Natural killer cell (primary cell): ENCODE measurements at regions not wholly inside any gene's neighbourhood (a gene's known extent, or its start where the extent isn't known, plus 50 kb on each side); places are given as distances from the start of the nearest gene placed in this dataset.

Experiments
- ATAC-seq, 3 donors: fragments of 150-1000 bp in 2 of 3; fragments of 200-7000 bp in 1 of 3; cut with Tn5 transposase; 1 replicate in 1 of 3; 2 replicates in 2 of 3; pipeline ENCODE4 v1.10.0; 2021; ENCODE audit warnings: mild to moderate bottlenecking in 2 of 3, moderate library complexity in 2 of 3
- DNase-seq, 2 donors: peaks; one replicate each; pipeline versions ENCODE4 v3.0.0 to v3.0.0-alpha.2; 2013 to 2021; ENCODE audit warnings: mixed read lengths in 1 of 2
- H3K27ac ChIP-seq: one replicate; pipeline ENCODE4 v1.5.1; 2013; ENCODE audit warnings: mild to moderate bottlenecking, low read length
- H3K27me3 ChIP-seq: one replicate; pipeline ENCODE4 v1.6.1; 2013; ENCODE audit warnings: low read length; ENCODE audit not compliant: control insufficient read depth, insufficient read depth
- H3K36me3 ChIP-seq: one replicate; pipeline ENCODE4 v1.6.1; 2013; ENCODE audit warnings: low read length; ENCODE audit not compliant: control insufficient read depth, insufficient read depth
- H3K4me1 ChIP-seq: one replicate; pipeline ENCODE4 v1.6.1; 2013; ENCODE audit warnings: low read length; ENCODE audit not compliant: control insufficient read depth, insufficient read depth
- H3K4me3 ChIP-seq: one replicate; pipeline ENCODE4 v1.5.1; 2013; ENCODE audit warnings: low read length
- H3K9me3 ChIP-seq: one replicate; pipeline ENCODE4 v1.6.1; 2013; ENCODE audit warnings: low read length; ENCODE audit not compliant: control insufficient read depth, insufficient read depth
- H3K27ac Mint-ChIP-seq, 2 donors: one replicate each; pipeline ENCODE4 v1.8.0; 2022; ENCODE audit warnings: mild to moderate bottlenecking in 2 of 2, mixed read lengths in 2 of 2, moderate library complexity in 1 of 2
- H3K27me3 Mint-ChIP-seq, 2 donors: one replicate each; pipeline ENCODE4 v1.8.0; 2022; ENCODE audit warnings: low read depth in 2 of 2, mixed read lengths in 2 of 2
- H3K36me3 Mint-ChIP-seq: one replicate; pipeline ENCODE4 v1.8.0; 2022; ENCODE audit warnings: mixed read lengths
- H3K4me1 Mint-ChIP-seq, 2 donors: one replicate each; pipeline ENCODE4 v1.8.0; 2022; ENCODE audit warnings: mixed read lengths in 2 of 2
- H3K4me3 Mint-ChIP-seq: one replicate; pipeline ENCODE4 v1.8.0; 2022; ENCODE audit warnings: mild to moderate bottlenecking, moderate library complexity, mixed read lengths
- H3K9me3 Mint-ChIP-seq, 2 donors: one replicate each; pipeline ENCODE4 v1.8.0; 2022; ENCODE audit warnings: mixed read lengths in 2 of 2
- WGBS: methylation state at CpG from one replicate; pipeline ENCODE4 v1.1.7; 2013; ENCODE audit warnings: missing lambda C conversion rate; ENCODE audit not compliant: insufficient coverage; 5-methylcytosine and 5-hydroxymethylcytosine counted together
- intact Hi-C: fragments of 100-400 bp; cut with micrococcal nuclease; formaldehyde crosslinking; loops from one replicate; pipeline ENCODE4 v1.14.2; 2022
- TF ChIP-seq, protein P1 (sequence below): fragments of 200-600 bp; IDR thresholded peaks from one replicate; pipeline ENCODE4 v1.8.0; 2022; ENCODE audit warnings: antibody characterized with exemption

DNA sequence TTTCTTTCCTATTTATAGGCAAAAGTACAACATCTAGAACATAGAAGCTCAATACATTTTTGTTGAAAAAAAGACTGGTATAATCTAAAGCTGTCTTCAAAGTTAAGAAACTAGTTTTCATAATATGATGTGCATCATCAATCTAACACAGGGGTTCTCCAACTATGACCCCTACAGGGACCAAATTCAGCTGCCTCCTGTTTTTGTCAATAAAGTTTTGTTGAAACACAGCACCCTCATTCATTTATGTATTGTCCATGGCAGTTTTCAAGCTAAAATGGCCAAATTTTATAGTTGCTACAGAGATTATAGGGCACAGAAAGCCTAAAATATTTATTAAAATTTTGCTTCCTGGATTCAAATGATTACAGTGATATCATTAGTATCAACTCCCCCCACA, 452.9 kb downstream of the CCER1 start:
- Mint-ChIP-seq H3K9me3 (peaks cover 8 to 11% of the 10 kb centered on the region in 2 donors), H3K36me3 (no peaks in the 10 kb centered on the region), H3K4me1 (no peaks in the 10 kb centered on the region), H3K27me3 (no peaks in the 10 kb centered on the region), H3K4me3 (no peak overlapping the region), H3K27ac (no peak overlapping the region)
- Histone ChIP-seq H3K4me1 (no peaks in the 10 kb centered on the region), H3K36me3 (no peaks in the 10 kb centered on the region), H3K9me3 (no peaks in the 10 kb centered on the region), H3K4me3 (no peak overlapping the region), H3K27ac (no peak overlapping the region), H3K27me3 (no peaks in the 10 kb centered on the region)
- TF ChIP-seq, protein P1, sequence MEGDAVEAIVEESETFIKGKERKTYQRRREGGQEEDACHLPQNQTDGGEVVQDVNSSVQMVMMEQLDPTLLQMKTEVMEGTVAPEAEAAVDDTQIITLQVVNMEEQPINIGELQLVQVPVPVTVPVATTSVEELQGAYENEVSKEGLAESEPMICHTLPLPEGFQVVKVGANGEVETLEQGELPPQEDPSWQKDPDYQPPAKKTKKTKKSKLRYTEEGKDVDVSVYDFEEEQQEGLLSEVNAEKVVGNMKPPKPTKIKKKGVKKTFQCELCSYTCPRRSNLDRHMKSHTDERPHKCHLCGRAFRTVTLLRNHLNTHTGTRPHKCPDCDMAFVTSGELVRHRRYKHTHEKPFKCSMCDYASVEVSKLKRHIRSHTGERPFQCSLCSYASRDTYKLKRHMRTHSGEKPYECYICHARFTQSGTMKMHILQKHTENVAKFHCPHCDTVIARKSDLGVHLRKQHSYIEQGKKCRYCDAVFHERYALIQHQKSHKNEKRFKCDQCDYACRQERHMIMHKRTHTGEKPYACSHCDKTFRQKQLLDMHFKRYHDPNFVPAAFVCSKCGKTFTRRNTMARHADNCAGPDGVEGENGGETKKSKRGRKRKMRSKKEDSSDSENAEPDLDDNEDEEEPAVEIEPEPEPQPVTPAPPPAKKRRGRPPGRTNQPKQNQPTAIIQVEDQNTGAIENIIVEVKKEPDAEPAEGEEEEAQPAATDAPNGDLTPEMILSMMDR: no peak
- DNase-seq (no peak), ATAC-seq (no peak)
- intact Hi-C loops: no loop called here

DNA sequence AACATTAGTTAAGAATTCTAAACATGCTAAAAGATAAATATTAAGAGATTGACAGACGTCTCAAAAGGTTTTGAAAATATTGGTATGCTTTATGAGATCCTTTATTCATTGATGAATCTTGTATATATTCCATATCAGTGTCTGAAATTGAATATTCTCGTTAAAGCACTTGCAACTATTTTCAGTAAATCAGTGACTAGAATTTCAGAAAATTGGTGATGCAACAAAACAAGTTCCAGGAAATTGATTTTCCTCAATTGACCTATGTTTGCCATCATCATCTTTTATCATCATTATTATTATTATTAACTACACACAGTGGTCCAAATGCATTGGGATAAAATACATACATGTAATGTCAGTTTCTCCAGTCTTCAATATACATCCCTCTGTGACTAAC, 453.6 kb downstream of the CCER1 start:
- H3K4me3 Mint-ChIP-seq: no peak overlapping the region
- Histone ChIP-seq H3K4me1 (no peaks in the 10 kb centered on the region), H3K36me3 (no peaks in the 10 kb centered on the region), H3K9me3 (no peaks in the 10 kb centered on the region), H3K4me3 (no peak overlapping the region), H3K27me3 (no peaks in the 10 kb centered on the region), H3K27ac (no peak overlapping the region)
- peaks cover 8 to 11% of the 10 kb centered on the region in 2 donors for H3K9me3 Mint-ChIP-seq
- 67% methylated on average over 1 of the region's 2 CpGs for WGBS
- no peaks in the 10 kb centered on the region for H3K36me3 Mint-ChIP-seq
- intact Hi-C loops: no loop called here
- TF ChIP-seq, protein P1: no peak
- no peaks in the 10 kb centered on the region for H3K27me3 Mint-ChIP-seq
- DNase-seq (no peak), ATAC-seq (no peak)
- no peaks in the 10 kb centered on the region for H3K4me1 Mint-ChIP-seq
- H3K27ac Mint-ChIP-seq: no peak overlapping the region

DNA sequence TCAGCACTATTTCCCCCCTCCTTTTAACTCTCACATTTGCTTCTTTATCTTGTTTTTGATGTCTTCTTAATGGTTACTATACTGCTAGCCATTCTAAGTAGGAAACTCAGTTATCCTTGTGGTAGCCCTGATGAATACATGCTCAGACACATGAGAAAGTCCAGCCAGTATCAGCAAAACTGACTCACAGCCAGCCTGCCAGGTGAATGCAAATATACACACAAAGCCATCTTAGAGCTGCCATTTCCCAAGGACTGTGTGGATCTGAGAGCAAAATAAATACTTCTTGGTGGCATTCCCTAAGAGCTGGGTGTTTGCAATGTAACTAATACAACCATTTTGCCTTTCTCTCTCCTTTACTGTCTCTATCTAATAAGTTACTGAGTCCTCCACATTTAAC, 455.2 kb downstream of the CCER1 start:
- H3K9me3 ChIP-seq: no peaks in the 10 kb centered on the region
- TF ChIP-seq, protein P1: no peak
- Mint-ChIP-seq H3K9me3 (peaks cover 2 to 10% of the 10 kb centered on the region in 2 donors), H3K36me3 (no peaks in the 10 kb centered on the region), H3K4me1 (no peaks in the 10 kb centered on the region), H3K27ac (no peak overlapping the region), H3K4me3 (no peak overlapping the region), H3K27me3 (no peaks in the 10 kb centered on the region)
- H3K27ac ChIP-seq: no peak overlapping the region
- ATAC-seq: no peak
- intact Hi-C loops: no loop called here
- H3K27me3 ChIP-seq: no peaks in the 10 kb centered on the region
- DNase-seq: no peak
- no peak overlapping the region for H3K4me3 ChIP-seq
- no peaks in the 10 kb centered on the region for H3K36me3 ChIP-seq
- no peaks in the 10 kb centered on the region for H3K4me1 ChIP-seq

DNA sequence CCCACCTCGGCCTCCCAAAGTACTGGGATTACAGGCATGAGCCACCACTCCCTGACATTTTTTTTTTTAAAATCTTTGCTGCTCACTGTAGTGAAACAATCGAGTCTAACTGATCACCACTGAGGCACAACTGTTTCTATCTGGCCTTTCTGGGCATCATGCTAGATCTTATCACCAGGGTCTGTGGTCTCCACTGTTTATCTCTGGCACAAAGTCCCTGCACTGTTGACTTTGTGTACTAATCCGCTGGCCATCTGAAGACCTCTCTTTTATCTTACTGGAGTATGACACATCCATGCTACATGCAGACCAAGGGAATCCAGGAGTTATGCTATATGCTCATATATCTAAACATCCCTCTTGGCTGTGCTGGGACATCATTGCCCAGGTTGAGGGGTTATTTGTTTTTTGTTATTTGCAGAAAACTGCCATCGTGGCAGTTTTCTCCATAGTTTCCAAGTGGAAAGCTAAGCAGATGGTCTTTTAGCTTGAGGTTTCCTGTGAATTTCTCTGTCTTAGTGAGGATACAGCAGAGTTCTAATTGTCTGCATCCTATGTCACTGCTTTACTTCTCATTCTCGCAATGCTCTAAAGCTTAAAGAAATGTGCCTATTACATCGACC, 456.9 kb downstream of the CCER1 start:
- ATAC-seq: no peak
- H3K36me3 ChIP-seq: no peaks in the 10 kb centered on the region
- H3K4me3 ChIP-seq: no peak overlapping the region
- H3K9me3 ChIP-seq: no peaks in the 10 kb centered on the region
- intact Hi-C loops: no loop called here
- Mint-ChIP-seq H3K9me3 (peaks cover 2 to 4% of the 10 kb centered on the region in 2 donors), H3K27ac (no peak overlapping the region), H3K27me3 (no peaks in the 10 kb centered on the region), H3K4me3 (no peak overlapping the region), H3K36me3 (no peaks in the 10 kb centered on the region), H3K4me1 (no peaks in the 10 kb centered on the region)
- 80% methylated on average over 4 of the region's 6 CpGs for WGBS
- no peak overlapping the region for H3K27ac ChIP-seq
- no peaks in the 10 kb centered on the region for H3K27me3 ChIP-seq
- no peak for DNase-seq
- TF ChIP-seq, protein P1: no peak
- no peaks in the 10 kb centered on the region for H3K4me1 ChIP-seq
